ENCODE measurements at regions not wholly inside any gene's neighbourhood (a gene's known extent, or its start where the extent isn't known, plus 50 kb on each side); places are given as distances from the start of the nearest gene placed in this dataset.

- no peak overlapping the region for H3K27ac ChIP-seq
- BruUV-seq (replicated peaks): no TSS peak
- H4K20me1 ChIP-seq (ENCODE audit: insufficient read depth): no peaks in the 10 kb centered on the region
- CTCF ChIA-PET: no interaction called here
- no peaks in the 10 kb centered on the region for H3K9me2 ChIP-seq (ENCODE audit: insufficient read depth)
- DNase-seq: no peak
- no peaks in the 10 kb centered on the region for H3K79me2 ChIP-seq (ENCODE audit: low read depth)
- H3K27me3 ChIP-seq (ENCODE audit: insufficient read depth, low read depth): no peaks in the 10 kb centered on the region
- H3F3A ChIP-seq (ENCODE audit: insufficient read depth, low read depth): no peaks in the 10 kb centered on the region
- intact Hi-C loops (cut with micrococcal nuclease; ENCODE audit: unreplicated experiment): no loop called here
- H3K36me3 ChIP-seq (ENCODE audit: low read depth): no peaks in the 10 kb centered on the region
- no peak overlapping the region for H3K4me2 ChIP-seq
- POLR2A ChIA-PET (ENCODE audit: unreplicated experiment): no interaction called here
- H3K4me1 ChIP-seq (replicated peaks; ENCODE audit: insufficient read depth): no peaks in the 10 kb centered on the region
- no peak for TF ChIP-seq EZH2 (IDR thresholded peaks at IDR 0.05; ENCODE audit: low read depth)
- TF ChIP-seq, protein P1, sequence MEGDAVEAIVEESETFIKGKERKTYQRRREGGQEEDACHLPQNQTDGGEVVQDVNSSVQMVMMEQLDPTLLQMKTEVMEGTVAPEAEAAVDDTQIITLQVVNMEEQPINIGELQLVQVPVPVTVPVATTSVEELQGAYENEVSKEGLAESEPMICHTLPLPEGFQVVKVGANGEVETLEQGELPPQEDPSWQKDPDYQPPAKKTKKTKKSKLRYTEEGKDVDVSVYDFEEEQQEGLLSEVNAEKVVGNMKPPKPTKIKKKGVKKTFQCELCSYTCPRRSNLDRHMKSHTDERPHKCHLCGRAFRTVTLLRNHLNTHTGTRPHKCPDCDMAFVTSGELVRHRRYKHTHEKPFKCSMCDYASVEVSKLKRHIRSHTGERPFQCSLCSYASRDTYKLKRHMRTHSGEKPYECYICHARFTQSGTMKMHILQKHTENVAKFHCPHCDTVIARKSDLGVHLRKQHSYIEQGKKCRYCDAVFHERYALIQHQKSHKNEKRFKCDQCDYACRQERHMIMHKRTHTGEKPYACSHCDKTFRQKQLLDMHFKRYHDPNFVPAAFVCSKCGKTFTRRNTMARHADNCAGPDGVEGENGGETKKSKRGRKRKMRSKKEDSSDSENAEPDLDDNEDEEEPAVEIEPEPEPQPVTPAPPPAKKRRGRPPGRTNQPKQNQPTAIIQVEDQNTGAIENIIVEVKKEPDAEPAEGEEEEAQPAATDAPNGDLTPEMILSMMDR (conservative IDR thresholded peaks at IDR 0.05): no peak
- H3K9me3 ChIP-seq (ENCODE audit: insufficient read depth, low read depth): no peaks in the 10 kb centered on the region
- H2AFZ ChIP-seq: no peak overlapping the region
- H3K4me3 ChIP-seq: no peak overlapping the region
Measured at GRCh38 chr4:29560452-29560851, 1159.7 kb upstream of the PCDH7 start.

- no peaks in the 10 kb centered on the region for H3K36me3 ChIP-seq (ENCODE audit: low read depth)
- no peak for DNase-seq
- no peak overlapping the region for H3K4me3 ChIP-seq
- H3K27ac ChIP-seq: no peak overlapping the region
- no peak overlapping the region for H3K4me2 ChIP-seq
- CTCF ChIA-PET: no interaction called here
- no peaks in the 10 kb centered on the region for H3F3A ChIP-seq (ENCODE audit: insufficient read depth, low read depth)
- intact Hi-C loops (cut with micrococcal nuclease; ENCODE audit: unreplicated experiment): no loop called here
- H4K20me1 ChIP-seq (ENCODE audit: insufficient read depth): no peaks in the 10 kb centered on the region
- H3K9me2 ChIP-seq (ENCODE audit: insufficient read depth): no peaks in the 10 kb centered on the region
- no peak overlapping the region for H2AFZ ChIP-seq
- H3K27me3 ChIP-seq (ENCODE audit: insufficient read depth, low read depth): no peaks in the 10 kb centered on the region
- POLR2A ChIA-PET (ENCODE audit: unreplicated experiment): no interaction called here
- TF ChIP-seq, protein P1 (conservative IDR thresholded peaks at IDR 0.05): no peak
- H3K4me1 ChIP-seq (replicated peaks; ENCODE audit: insufficient read depth): no peaks in the 10 kb centered on the region
- H3K9me3 ChIP-seq (ENCODE audit: insufficient read depth, low read depth): no peaks in the 10 kb centered on the region
- no peaks in the 10 kb centered on the region for H3K79me2 ChIP-seq (ENCODE audit: low read depth)
- BruUV-seq (replicated peaks): no TSS peak
Measured at GRCh38 chr4:29565256-29565655, 1154.9 kb upstream of the PCDH7 start.

- CTCF ChIA-PET: no interaction called here
- TF ChIP-seq, protein P1 (conservative IDR thresholded peaks at IDR 0.05): no peak
- TF ChIP-seq EZH2 (IDR thresholded peaks at IDR 0.05; ENCODE audit: low read depth): no peak
- Histone ChIP-seq H3K4me3 (no peak overlapping the region), H2AFZ (no peak overlapping the region), H3K4me1 (replicated peaks; ENCODE audit: insufficient read depth) (no peaks in the 10 kb centered on the region), H3K9me3 (ENCODE audit: insufficient read depth, low read depth) (no peaks in the 10 kb centered on the region), H3K27me3 (ENCODE audit: insufficient read depth, low read depth) (no peaks in the 10 kb centered on the region), H4K20me1 (ENCODE audit: insufficient read depth) (no peaks in the 10 kb centered on the region), H3K27ac (no peak overlapping the region), H3F3A (ENCODE audit: insufficient read depth, low read depth) (no peaks in the 10 kb centered on the region), H3K9me2 (ENCODE audit: insufficient read depth) (no peaks in the 10 kb centered on the region), H3K36me3 (ENCODE audit: low read depth) (no peaks in the 10 kb centered on the region), H3K79me2 (ENCODE audit: low read depth) (no peaks in the 10 kb centered on the region), H3K4me2 (no peak overlapping the region)
- BruUV-seq (replicated peaks): no TSS peak
- intact Hi-C loops (cut with micrococcal nuclease; ENCODE audit: unreplicated experiment): no loop called here
- POLR2A ChIA-PET (ENCODE audit: unreplicated experiment): no interaction called here
- no peak for DNase-seq
Measured at GRCh38 chr4:29566371-29566770, 1153.8 kb upstream of the PCDH7 start.
